Breast epithelium (tissue), 4 donors: ENCODE measurements at regions not wholly inside any gene's neighbourhood (a gene's known extent, or its start where the extent isn't known, plus 50 kb on each side); places are given as distances from the start of the nearest gene placed in this dataset.
"Not testable (repeated sequence)": the region's sequence is repeated elsewhere in the genome, so short reads cannot be mapped to it uniquely, and the experiment has no call there.

Experiments used
- DNase-seq, 2 donors: peaks; one replicate each; pipeline ENCODE4 v3.0.0-alpha.2; 2019; ENCODE audit warnings: low spot score in 2 of 2
- H3K27ac ChIP-seq, 2 donors: fragments of 200-600 bp; sonication (generic) in 1 of 2; one replicate each; pipeline ENCODE4 v1.5.1; 2016 to 2019; ENCODE audit warnings: mild to moderate bottlenecking in 1 of 2
- H3K27me3 ChIP-seq, 2 donors: fragments of 200-600 bp; sonication (generic) in 1 of 2; one replicate each; pipeline versions ENCODE4 v1.5.1 to v1.6.0; 2017 to 2019; ENCODE audit warnings: control low read depth in 1 of 2, mild to moderate bottlenecking in 1 of 2
- H3K36me3 ChIP-seq: fragments of 200-600 bp; one replicate; pipeline ENCODE4 v1.5.1; 2019
- H3K4me1 ChIP-seq, 2 donors: fragments of 200-600 bp; sonication (generic); one replicate each; pipeline ENCODE4 v1.5.1; 2016 to 2019; ENCODE audit warnings: control low read depth in 1 of 2
- H3K4me3 ChIP-seq, 3 donors: fragments of 200-600 bp; sonication (generic); 1 replicate in 2 of 3; 2 replicates in 1 of 3; pipeline ENCODE4 v1.5.1; 2016 to 2019; ENCODE audit warnings: mild to moderate bottlenecking in 3 of 3, moderate library complexity in 2 of 3
- H3K9me3 ChIP-seq, 2 donors: fragments of 200-600 bp; sonication (generic) in 1 of 2; one replicate each; pipeline ENCODE4 v1.5.1; 2016 to 2019; ENCODE audit warnings: control low read depth in 1 of 2
- POLR2A ChIP-seq: fragments of 450-650 bp; IDR thresholded peaks from one replicate; pipeline ENCODE4 v1.6.1; 2016; ENCODE audit warnings: antibody characterized with exemption, mild to moderate bottlenecking, moderate library complexity
- POLR2AphosphoS5 ChIP-seq, 3 donors: sonication (generic); formaldehyde crosslinking; IDR thresholded peaks; one replicate each; pipeline ENCODE4 v1.6.1; 2017; ENCODE audit warnings: antibody characterized with exemption in 3 of 3
- intact Hi-C: fragments of 100-400 bp; cut with DNase I; formaldehyde crosslinking; loops from one replicate; pipeline ENCODE4 v1.15.1; 2023; ENCODE audit warnings: low total_unique reads
- TF ChIP-seq, protein P1 (sequence below), 3 donors: fragments of 450-650 bp; IDR thresholded peaks; one replicate each; pipeline ENCODE4 v1.5.1; 2016 to 2017; ENCODE audit warnings: antibody characterized with exemption in 3 of 3, mild to moderate bottlenecking in 3 of 3, moderate library complexity in 3 of 3

- DNase-seq: no peak
- Histone ChIP-seq H3K4me1 (no peaks in the 10 kb centered on the region), H3K27ac (no peak overlapping the region), H3K4me3 (no peak overlapping the region), H3K9me3 (no peaks in the 10 kb centered on the region), H3K36me3 (no peaks in the 10 kb centered on the region), H3K27me3 (no peaks in the 10 kb centered on the region)
- TF ChIP-seq POLR2A (no peak), POLR2AphosphoS5 (IDR thresholded peaks at IDR 0.05) (no peak)
- TF ChIP-seq, protein P1, sequence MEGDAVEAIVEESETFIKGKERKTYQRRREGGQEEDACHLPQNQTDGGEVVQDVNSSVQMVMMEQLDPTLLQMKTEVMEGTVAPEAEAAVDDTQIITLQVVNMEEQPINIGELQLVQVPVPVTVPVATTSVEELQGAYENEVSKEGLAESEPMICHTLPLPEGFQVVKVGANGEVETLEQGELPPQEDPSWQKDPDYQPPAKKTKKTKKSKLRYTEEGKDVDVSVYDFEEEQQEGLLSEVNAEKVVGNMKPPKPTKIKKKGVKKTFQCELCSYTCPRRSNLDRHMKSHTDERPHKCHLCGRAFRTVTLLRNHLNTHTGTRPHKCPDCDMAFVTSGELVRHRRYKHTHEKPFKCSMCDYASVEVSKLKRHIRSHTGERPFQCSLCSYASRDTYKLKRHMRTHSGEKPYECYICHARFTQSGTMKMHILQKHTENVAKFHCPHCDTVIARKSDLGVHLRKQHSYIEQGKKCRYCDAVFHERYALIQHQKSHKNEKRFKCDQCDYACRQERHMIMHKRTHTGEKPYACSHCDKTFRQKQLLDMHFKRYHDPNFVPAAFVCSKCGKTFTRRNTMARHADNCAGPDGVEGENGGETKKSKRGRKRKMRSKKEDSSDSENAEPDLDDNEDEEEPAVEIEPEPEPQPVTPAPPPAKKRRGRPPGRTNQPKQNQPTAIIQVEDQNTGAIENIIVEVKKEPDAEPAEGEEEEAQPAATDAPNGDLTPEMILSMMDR (IDR thresholded peaks at IDR 0.05): no peak
- intact Hi-C loops: no loop called here
Measured at GRCh38 chr1:219325368-219325742, 151.7 kb downstream of the LYPLAL1 start.

GRCh38 chr1:219324629-219325367, 151.1 kb downstream of the LYPLAL1 start:
- DNase-seq: no peak
- TF ChIP-seq, protein P1 (IDR thresholded peaks at IDR 0.05): no peak
- no peak for TF ChIP-seq POLR2AphosphoS5 (IDR thresholded peaks at IDR 0.05)
- Histone ChIP-seq H3K27me3 (no peaks in the 10 kb centered on the region), H3K27ac (no peak overlapping the region), H3K36me3 (no peaks in the 10 kb centered on the region), H3K4me1 (no peaks in the 10 kb centered on the region), H3K9me3 (no peaks in the 10 kb centered on the region), H3K4me3 (no peak overlapping the region)
- intact Hi-C loops: loop anchor here (5.0 kb wide), 1 partner anchor 1192 kb away; no protein-coding TSS in a partner anchor

DNA sequence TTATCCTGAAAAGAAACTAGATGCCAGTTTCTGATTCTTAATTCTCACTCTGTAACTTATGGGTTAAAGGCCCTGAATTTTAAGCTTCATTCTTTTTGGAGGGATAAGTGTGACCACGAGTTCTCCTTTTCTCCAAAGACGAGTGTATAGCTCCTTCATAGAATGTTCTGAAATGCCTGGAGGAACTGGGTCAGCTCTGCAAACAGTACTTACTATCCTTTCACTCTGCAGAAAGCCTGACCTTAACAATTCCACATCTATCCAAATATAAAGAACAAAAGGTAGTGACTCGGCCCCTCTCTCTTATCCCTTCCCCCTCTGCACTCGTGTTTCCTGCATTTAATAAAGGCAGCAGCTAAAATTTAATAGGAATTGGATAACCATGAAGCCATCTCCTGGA, 150.5 kb downstream of the LYPLAL1 start:
- H3K4me1 ChIP-seq: no peaks in the 10 kb centered on the region
- TF ChIP-seq POLR2AphosphoS5 (IDR thresholded peaks at IDR 0.05) (no peak), POLR2A (no peak)
- TF ChIP-seq, protein P1 (IDR thresholded peaks at IDR 0.05): no peak
- intact Hi-C loops: loop anchor here (5.0 kb wide), 1 partner anchor 1192 kb away; no protein-coding TSS in a partner anchor
- H3K4me3 ChIP-seq: no peak overlapping the region
- H3K27me3 ChIP-seq: no peaks in the 10 kb centered on the region
- no peak for DNase-seq
- H3K27ac ChIP-seq: no peak overlapping the region
- no peaks in the 10 kb centered on the region for H3K9me3 ChIP-seq
- H3K36me3 ChIP-seq: no peaks in the 10 kb centered on the region

DNA sequence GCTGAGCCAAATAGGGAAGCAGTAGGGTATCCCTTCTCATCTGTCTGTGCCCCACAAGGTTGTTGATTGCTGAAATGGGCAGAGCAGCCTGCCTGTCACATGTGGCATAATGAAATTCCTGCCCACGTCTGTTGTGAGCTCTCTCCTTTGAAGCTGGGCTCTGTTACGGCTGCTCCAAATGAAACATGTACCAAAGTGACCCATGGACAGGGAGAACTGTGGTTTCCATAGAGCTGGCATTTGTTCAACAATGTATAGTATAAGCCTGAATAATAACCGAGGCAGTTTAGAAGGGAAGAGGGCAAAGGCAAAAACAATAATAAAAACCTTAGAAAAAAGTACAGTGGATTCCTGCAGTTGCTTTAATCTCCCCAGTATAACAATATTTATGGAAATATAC, 149.7 kb downstream of the LYPLAL1 start:
- DNase-seq: no peak
- no peaks in the 10 kb centered on the region for H3K9me3 ChIP-seq
- H3K36me3 ChIP-seq: no peaks in the 10 kb centered on the region
- TF ChIP-seq POLR2A: no peak
- TF ChIP-seq, protein P1 (IDR thresholded peaks at IDR 0.05): no peak
- H3K4me1 ChIP-seq: no peaks in the 10 kb centered on the region
- H3K27ac ChIP-seq: no peak overlapping the region
- H3K27me3 ChIP-seq: no peaks in the 10 kb centered on the region
- intact Hi-C loops: loop anchor here (5.0 kb wide), 1 partner anchor 1191 kb away; no protein-coding TSS in a partner anchor
- no peak overlapping the region for H3K4me3 ChIP-seq

- no peaks in the 10 kb centered on the region for H3K4me1 ChIP-seq
- no peak for DNase-seq
- intact Hi-C loops: loop anchor here (5.0 kb wide), 1 partner anchor 1190 kb away; no protein-coding TSS in a partner anchor
- no peaks in the 10 kb centered on the region for H3K9me3 ChIP-seq
- no peak overlapping the region for H3K27ac ChIP-seq
- H3K4me3 ChIP-seq: no peak overlapping the region
- no peaks in the 10 kb centered on the region for H3K36me3 ChIP-seq
- no peaks in the 10 kb centered on the region for H3K27me3 ChIP-seq
- TF ChIP-seq, protein P1 (IDR thresholded peaks at IDR 0.05): no peak
- TF ChIP-seq POLR2A (no peak), POLR2AphosphoS5 (IDR thresholded peaks at IDR 0.05) (no peak)
Measured at GRCh38 chr1:219322766-219323165, 149.1 kb downstream of the LYPLAL1 start.

DNA sequence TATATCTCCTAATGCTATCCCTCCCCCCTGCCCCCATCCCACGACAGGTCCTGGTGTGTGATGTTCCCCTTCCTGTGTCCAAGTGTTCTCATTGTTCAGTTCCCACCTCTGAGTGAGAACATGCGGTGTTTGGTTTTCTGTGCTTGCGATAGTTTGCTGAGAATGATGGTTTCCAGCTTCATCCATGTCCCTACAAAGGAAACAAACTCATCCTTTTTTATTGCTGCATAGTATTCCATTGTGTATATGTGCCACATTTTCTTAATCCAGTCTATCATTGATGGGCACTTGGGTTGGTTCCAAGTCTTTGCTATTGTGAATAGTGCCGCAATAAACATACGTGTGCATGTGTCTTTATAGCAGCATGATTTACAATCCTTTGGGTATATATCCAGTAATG, 146.9 kb downstream of the LYPLAL1 start:
- not testable (repeated sequence) for H3K36me3 ChIP-seq, DNase-seq, H3K27me3 ChIP-seq, H3K27ac ChIP-seq, H3K4me1 ChIP-seq, H3K4me3 ChIP-seq
- intact Hi-C loops: loop anchor here (5.0 kb wide), 1 partner anchor 1188 kb away; no protein-coding TSS in a partner anchor
- H3K9me3 ChIP-seq: peaks cover 0 to 11% of the 10 kb centered on the region in 2 donors
